HUES64 (cell line): ENCODE measurements at regions not wholly inside any gene's neighbourhood (a gene's known extent, or its start where the extent isn't known, plus 50 kb on each side); places are given as distances from the start of the nearest gene placed in this dataset.

ENCODE experiments used
- H3K27ac ChIP-seq: 2 replicates; pipeline ENCODE4 v1.7.0; 2013; ENCODE audit warnings: low read depth, low read length, inconsistent platforms
- H3K27me3 ChIP-seq: 2 replicates; pipeline ENCODE4 v1.6.1; 2013; ENCODE audit warnings: mild to moderate bottlenecking, low read length; ENCODE audit not compliant: insufficient read depth
- H3K36me3 ChIP-seq: 2 replicates; pipeline ENCODE4 v1.6.1; 2013; ENCODE audit warnings: mild to moderate bottlenecking, low read length; ENCODE audit not compliant: insufficient read depth
- H3K4me1 ChIP-seq: 2 replicates; pipeline ENCODE4 v1.6.1; 2013; ENCODE audit warnings: mild to moderate bottlenecking, low read length, moderate library complexity; ENCODE audit not compliant: insufficient read depth
- H3K4me3 ChIP-seq: 2 replicates; pipeline ENCODE4 v1.5.1; 2013; ENCODE audit warnings: mild to moderate bottlenecking, low read length, moderate library complexity
- H3K9ac ChIP-seq: 2 replicates; pipeline ENCODE4 v1.6.1; 2013; ENCODE audit warnings: mild to moderate bottlenecking, low read depth, low read length
- H3K9me3 ChIP-seq: 2 replicates; pipeline ENCODE4 v1.6.1; 2013; ENCODE audit warnings: low read depth, low read length; ENCODE audit not compliant: insufficient read depth
- WGBS: fragments of 150-250, 120-280 bp; methylation state at CpG from one replicate; pipeline ENCODE4 v1.1.7; 2013; ENCODE audit warnings: missing lambda C conversion rate; 5-methylcytosine and 5-hydroxymethylcytosine counted together

- no peak overlapping the region for H3K27ac ChIP-seq
- no peaks in the 10 kb centered on the region for H3K36me3 ChIP-seq
- no peak overlapping the region for H3K4me3 ChIP-seq
- WGBS: 100% methylated on average over 1 of the region's 1 CpG
- H3K4me1 ChIP-seq: no peaks in the 10 kb centered on the region
- H3K9me3 ChIP-seq: no peaks in the 10 kb centered on the region
- H3K27me3 ChIP-seq: no peaks in the 10 kb centered on the region
- H3K9ac ChIP-seq: no peak overlapping the region
Measured at GRCh38 chr13:62094932-62095331, 679.3 kb upstream of the PCDH20 start.

- Histone ChIP-seq H3K4me1 (no peaks in the 10 kb centered on the region), H3K9ac (no peak overlapping the region), H3K36me3 (no peaks in the 10 kb centered on the region), H3K27ac (no peak overlapping the region), H3K4me3 (no peak overlapping the region), H3K9me3 (no peaks in the 10 kb centered on the region), H3K27me3 (no peaks in the 10 kb centered on the region)
- 96% methylated on average over 5 of the region's 5 CpGs for WGBS
Measured at GRCh38 chr13:62093984-62094780, 678.5 kb upstream of the PCDH20 start.

GRCh38 chr13:62092949-62093348, 677.3 kb upstream of the PCDH20 start:
- Histone ChIP-seq H3K27ac (no peak overlapping the region), H3K27me3 (no peaks in the 10 kb centered on the region), H3K36me3 (no peaks in the 10 kb centered on the region), H3K9me3 (no peaks in the 10 kb centered on the region), H3K9ac (no peak overlapping the region), H3K4me3 (no peak overlapping the region), H3K4me1 (no peaks in the 10 kb centered on the region)
- 100% methylated on average over 1 of the region's 2 CpGs for WGBS

GRCh38 chr13:62092536-62092935, 676.9 kb upstream of the PCDH20 start:
- no peaks in the 10 kb centered on the region for H3K9me3 ChIP-seq
- WGBS: 91% methylated on average over 3 of the region's 3 CpGs
- H3K9ac ChIP-seq: no peak overlapping the region
- H3K27me3 ChIP-seq: no peaks in the 10 kb centered on the region
- H3K27ac ChIP-seq: no peak overlapping the region
- H3K4me3 ChIP-seq: no peak overlapping the region
- no peaks in the 10 kb centered on the region for H3K36me3 ChIP-seq
- H3K4me1 ChIP-seq: no peaks in the 10 kb centered on the region

- Histone ChIP-seq H3K27me3 (no peaks in the 10 kb centered on the region), H3K9me3 (no peaks in the 10 kb centered on the region), H3K4me3 (no peak overlapping the region), H3K36me3 (no peaks in the 10 kb centered on the region), H3K9ac (no peak overlapping the region), H3K27ac (no peak overlapping the region), H3K4me1 (peaks cover 9% of the 10 kb centered on the region)
Measured at GRCh38 chr13:62088165-62088564, 672.5 kb upstream of the PCDH20 start.

- no peaks in the 10 kb centered on the region for H3K36me3 ChIP-seq
- no peak overlapping the region for H3K4me3 ChIP-seq
- H3K27me3 ChIP-seq: no peaks in the 10 kb centered on the region
- no peaks in the 10 kb centered on the region for H3K9me3 ChIP-seq
- peaks cover 9% of the 10 kb centered on the region for H3K4me1 ChIP-seq
- H3K9ac ChIP-seq: no peak overlapping the region
- WGBS: 95% methylated on average over 3 of the region's 4 CpGs
- H3K27ac ChIP-seq: no peak overlapping the region
Measured at GRCh38 chr13:62087124-62087523, 671.5 kb upstream of the PCDH20 start.

GRCh38 chr13:62085337-62086229, 669.9 kb upstream of the PCDH20 start:
- H3K4me3 ChIP-seq: no peak overlapping the region
- H3K9ac ChIP-seq: no peak overlapping the region
- peaks cover 9% of the 10 kb centered on the region for H3K4me1 ChIP-seq
- H3K36me3 ChIP-seq: no peaks in the 10 kb centered on the region
- 65% methylated on average over 4 of the region's 5 CpGs for WGBS
- H3K27ac ChIP-seq: no peak overlapping the region
- no peaks in the 10 kb centered on the region for H3K9me3 ChIP-seq
- no peaks in the 10 kb centered on the region for H3K27me3 ChIP-seq

- H3K36me3 ChIP-seq: no peaks in the 10 kb centered on the region
- no peak overlapping the region for H3K9ac ChIP-seq
- H3K9me3 ChIP-seq: no peaks in the 10 kb centered on the region
- H3K4me1 ChIP-seq: peaks cover 9% of the 10 kb centered on the region
- no peaks in the 10 kb centered on the region for H3K27me3 ChIP-seq
- no peak overlapping the region for H3K27ac ChIP-seq
- H3K4me3 ChIP-seq: no peak overlapping the region
Measured at GRCh38 chr13:62084728-62085127, 669.1 kb upstream of the PCDH20 start.

GRCh38 chr13:62067821-62068220, 652.2 kb upstream of the PCDH20 start:
- Histone ChIP-seq H3K4me1 (no peaks in the 10 kb centered on the region), H3K9me3 (no peaks in the 10 kb centered on the region), H3K4me3 (no peak overlapping the region), H3K36me3 (no peaks in the 10 kb centered on the region), H3K9ac (no peak overlapping the region), H3K27ac (no peak overlapping the region), H3K27me3 (no peaks in the 10 kb centered on the region)
- 96% methylated on average over 4 of the region's 4 CpGs for WGBS

- no peaks in the 10 kb centered on the region for H3K9me3 ChIP-seq
- no peak overlapping the region for H3K9ac ChIP-seq
- H3K27ac ChIP-seq: no peak overlapping the region
- H3K4me3 ChIP-seq: no peak overlapping the region
- no peaks in the 10 kb centered on the region for H3K4me1 ChIP-seq
- H3K27me3 ChIP-seq: no peaks in the 10 kb centered on the region
- H3K36me3 ChIP-seq: no peaks in the 10 kb centered on the region
Measured at GRCh38 chr13:62065016-62065415, 649.4 kb upstream of the PCDH20 start.

- Histone ChIP-seq H3K9me3 (no peaks in the 10 kb centered on the region), H3K4me3 (no peak overlapping the region), H3K36me3 (no peaks in the 10 kb centered on the region), H3K27me3 (no peaks in the 10 kb centered on the region), H3K9ac (no peak overlapping the region), H3K4me1 (no peaks in the 10 kb centered on the region), H3K27ac (no peak overlapping the region)
- WGBS: no CpG with 5 or more reads among the region's 1 CpG
Measured at GRCh38 chr13:62061751-62062150, 646.1 kb upstream of the PCDH20 start.
